ENCODE measurements at regions not wholly inside any gene's neighbourhood (a gene's known extent, or its start where the extent isn't known, plus 50 kb on each side); places are given as distances from the start of the nearest gene placed in this dataset.

DNA sequence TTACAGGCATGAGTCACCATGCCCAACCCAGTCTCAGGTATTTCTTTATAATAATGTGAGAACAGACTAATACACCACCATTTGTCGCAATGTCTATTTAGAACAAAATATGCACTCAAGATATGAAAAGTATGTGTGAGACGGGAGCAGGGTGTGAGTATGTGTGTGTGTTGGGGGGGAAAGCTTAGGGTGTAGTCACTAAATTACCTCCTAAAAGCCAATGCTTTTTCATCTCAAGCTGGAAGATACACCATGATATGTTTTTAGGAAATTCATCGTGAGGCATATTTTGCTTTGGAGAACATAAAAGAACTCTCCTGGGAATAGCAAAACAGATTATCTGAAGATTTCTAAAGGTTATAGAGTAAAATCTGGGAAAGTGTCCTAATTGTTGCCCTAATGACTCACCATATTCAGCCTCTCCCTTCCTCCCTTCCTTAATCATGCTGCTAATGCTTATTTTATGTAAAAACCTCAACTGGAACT, 262.7 kb downstream of the PDHA2 start:
- DNase-seq: no peak

DNA sequence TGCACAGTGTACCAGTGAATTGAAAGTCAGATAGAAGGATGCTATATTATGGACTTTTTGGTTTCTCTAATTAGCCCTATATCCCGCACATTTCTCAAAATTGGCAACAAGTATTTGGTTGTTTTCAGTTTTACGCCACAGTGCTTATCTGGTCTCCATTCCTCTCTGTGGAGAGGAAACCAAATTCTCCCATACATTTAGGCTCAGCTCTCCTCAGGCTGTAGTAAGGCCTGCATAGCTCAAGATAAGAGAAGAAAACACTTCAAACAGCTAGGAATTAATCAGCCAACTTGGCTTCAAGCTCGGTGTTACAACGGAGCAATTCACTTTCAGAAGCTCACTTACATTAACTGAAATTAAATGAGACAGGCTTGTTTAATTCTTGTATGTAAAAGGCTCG, 263.2 kb downstream of the PDHA2 start:
- no peak for DNase-seq

DNA sequence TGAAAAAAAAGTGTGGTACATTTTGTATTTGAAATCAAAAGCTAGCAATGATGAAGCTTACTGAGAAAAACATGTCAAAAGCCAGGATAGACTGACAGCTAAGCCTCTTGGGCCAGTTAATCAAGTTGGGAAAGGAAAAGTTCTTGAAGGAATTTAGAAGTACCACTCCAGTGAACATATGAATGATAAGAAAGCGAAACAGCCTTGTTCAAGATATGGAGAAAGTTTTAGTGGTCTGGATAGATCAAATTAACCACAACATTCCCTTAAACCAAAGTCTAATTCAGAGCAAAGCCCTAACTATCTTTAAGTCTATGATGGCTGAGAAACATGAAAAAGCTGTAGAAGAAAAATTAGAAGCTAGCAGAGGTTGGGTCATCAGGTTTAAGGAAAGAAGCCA, 268.3 kb downstream of the PDHA2 start:
- DNase-seq: no peak

DNA sequence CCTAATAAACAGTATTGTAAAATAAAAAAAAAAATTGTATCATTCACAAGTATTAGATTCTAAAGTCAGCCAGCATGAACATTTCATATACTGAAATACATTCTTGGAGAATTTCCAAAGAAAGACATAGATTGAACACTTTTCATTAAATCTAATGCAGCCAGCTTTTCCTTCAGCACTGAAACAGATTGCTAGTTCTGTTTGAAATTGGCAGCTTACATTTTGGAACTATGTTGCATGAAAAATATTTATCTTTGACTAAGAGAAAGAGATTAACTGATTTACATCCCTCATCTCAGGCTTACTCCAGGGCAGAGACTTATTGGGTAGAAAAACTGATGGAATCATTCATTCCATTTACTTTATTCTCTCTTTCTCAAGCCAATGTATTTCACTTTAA, 272.7 kb downstream of the PDHA2 start:
- no peak for DNase-seq

DNA sequence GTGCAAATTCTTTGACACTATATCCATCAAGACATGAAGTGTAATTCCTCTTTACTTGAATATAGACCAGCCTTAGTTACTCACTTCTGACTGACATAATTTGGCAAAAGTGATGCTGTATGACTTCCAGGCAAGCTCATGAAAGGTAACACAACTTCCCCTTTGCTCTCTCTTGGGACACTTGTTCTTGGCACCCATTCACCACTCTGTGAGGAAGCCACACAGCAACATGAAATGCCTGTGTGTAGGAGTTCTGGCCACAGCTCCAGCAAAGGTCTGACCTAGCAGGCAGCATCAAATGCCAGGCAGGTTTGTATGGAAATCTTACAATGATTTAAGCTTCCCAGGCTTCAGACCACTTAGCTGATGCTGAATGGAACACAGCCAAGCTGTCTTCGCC, 280.3 kb downstream of the PDHA2 start:
- DNase-seq: no peak

DNA sequence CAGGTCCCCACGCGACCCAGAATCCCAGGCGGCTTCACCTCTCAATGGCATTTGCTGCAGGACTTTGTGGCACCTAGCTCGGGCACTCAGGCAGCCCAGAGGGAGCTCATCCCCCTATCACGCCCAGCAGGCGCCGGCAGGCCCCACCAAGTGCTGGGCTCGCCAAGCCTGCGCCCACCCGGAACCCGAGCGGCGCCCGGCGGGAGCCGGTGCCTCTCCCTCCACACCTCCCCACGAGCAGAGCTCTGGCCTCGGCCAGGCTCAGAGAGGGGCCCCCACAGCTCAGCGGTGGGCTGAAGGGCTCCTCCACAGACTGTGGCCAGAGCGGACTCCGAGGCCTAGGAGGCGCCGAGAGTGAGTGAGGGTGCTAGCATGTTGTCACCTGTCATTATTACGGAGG, 286.3 kb downstream of the PDHA2 start:
- no peak for DNase-seq

DNA sequence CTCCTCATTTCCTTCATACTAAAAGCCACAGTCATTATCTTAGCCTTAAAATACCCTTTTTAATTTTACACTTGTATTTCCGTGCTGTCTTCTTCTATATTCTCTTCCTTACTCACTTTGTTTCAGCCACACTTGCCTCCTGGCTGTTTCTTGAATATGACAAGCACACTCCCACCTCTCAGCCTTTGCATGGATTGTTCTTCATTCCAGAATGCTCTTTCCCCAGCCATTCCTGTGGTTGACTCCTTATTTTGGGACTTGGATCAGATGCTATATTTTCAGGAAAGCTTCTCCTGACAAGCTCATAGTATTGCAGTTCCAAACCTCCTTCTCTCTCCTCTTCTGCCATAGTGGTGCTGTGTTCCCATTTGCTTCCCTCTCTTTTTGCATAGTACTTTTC, 291.3 kb downstream of the PDHA2 start:
- DNase-seq: no peak

DNA sequence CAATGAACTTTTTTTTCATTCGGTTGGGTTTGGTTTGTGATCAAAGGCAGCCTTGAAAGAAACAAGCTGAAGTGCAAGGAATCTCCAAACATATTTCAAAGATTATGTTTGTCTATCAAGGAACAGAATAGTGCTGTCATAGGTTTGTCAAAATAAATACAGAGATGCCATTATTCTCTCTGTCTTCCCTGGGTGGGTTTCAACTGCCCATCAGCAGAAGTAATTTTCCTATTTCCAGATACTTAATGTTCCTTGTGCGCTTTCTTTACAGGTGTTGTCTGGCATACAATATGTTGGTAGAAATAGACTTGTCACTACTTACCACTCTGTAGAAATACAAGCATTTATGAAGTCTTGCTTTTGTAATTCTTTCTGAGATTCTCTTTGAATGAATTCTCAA, 294.9 kb downstream of the PDHA2 start:
- DNase-seq: no peak

DNA sequence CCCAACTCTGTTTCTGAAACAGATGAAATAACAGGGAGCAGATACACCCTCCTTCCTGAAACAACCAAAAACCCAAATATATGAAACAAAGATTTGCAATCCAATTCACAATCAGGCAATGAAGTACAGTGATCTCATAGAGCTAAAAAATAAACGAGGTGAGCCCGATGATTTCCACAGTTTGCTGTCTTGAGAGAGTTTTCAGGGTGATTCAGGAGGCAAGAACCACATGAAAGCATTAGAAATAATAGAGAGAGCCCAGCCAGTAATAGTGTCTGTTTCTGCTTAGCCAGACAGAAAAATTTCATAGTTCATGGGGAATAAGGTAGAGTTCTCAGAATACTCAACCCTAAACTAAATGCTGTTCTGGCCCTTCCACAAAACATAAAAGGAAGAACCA, 296.2 kb downstream of the PDHA2 start:
- DNase-seq: no peak

DNA sequence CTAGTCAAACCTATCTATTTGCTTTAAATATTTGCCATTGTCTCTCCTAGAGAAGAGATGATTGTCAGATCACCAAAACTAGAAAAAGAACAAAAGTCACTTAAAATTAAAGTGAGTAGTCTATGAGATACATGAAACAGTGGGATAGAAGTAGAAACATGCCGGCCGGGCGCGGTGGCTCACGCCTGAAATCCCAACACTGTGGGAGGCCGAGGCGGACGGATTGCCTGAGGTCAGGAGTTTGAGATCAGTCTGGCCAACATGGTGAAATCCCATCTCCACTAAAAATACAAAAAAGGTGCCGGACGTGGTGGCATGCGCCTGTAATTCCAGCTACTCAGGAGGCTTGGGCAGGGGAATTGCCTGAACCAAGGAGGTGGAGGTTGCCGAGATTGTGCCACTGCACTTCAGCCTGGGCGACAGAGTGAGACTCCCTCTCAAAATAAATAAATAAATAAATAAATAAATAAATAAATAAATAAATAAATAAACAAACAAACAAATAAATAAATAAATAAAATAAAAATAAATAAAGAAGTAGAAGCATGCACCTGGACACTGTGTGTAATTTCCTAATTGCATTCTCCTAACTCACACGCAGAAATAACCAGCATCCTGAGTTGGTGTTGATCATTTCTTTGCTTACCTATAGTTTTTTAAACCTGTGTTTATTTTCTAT, 299.5 kb downstream of the PDHA2 start:
- DNase-seq: no peak

DNA sequence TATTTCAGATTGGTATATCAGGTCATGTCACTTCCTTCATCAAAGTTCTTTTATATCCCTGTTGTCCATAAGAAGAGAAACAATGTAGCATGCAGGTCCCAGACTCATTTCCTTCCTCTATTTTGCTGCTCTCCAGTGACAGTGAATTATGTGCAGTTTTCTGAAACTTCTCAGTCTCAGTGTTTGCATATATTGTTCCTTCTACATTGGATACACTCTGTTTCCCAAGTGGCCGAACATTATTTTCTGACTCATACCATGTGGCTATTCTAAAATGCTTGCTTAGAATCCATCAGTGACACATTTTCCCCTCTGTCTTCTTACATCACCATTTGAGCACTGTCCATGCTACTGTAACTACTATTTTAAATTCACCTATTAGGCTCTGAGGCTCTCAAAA, 305.7 kb downstream of the PDHA2 start:
- DNase-seq: no peak

DNA sequence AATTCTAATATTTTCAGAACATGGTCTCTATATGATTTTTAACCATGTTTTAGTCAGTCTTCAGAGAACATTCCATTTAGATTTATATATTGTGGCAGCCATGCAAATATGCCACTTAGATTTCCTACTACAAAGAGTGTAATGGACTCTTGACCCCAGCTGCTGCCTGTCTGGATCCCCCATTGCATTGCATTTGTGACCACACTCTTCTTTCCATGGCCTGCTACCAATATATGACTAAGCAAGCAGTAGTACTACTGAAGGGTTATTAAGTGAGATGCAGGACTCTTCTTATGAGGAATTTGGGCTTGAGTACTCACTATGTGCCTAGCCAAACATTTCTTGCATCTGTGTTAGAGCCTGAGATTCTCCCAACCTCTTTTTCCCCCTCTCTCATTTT, 306.8 kb downstream of the PDHA2 start:
- DNase-seq: no peak

DNA sequence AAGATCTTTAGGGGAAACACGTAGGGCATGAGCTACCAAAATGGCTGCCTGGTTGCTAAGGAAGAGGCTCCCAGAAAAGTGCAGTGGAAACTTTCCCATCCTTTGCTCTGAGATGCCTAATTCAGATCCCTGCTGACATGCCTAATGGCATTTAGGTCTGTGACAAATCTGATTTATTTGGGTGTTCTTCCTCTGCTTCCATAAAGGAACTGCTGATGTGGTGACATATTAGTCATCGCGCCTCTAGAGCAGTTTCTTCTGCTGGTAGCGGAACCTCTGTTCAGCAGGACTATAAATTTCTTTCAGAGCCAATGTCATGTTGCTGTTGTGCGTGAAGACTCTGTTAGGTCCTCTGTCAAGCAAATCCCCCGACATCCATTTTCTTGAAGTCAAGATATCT, 310.0 kb downstream of the PDHA2 start:
- no peak for DNase-seq

DNA sequence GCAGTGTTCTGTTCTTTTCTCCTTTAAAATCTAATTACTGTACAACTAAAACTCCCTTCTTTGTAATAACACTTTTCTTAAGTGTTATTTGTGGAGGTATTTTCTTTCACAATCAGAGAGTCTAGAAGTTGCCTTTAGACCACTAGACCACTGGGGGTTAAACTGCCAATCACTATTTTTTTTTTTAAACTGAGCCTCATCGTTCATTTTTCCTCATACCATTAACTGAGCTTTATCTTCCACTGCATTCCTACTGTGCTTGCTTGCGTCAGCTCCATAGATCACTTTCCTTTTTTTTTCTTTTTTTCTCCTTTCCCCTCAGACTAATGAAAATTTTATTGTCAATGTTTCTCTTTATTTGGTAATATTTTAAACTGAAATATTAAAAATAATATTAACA, 310.6 kb downstream of the PDHA2 start:
- no peak for DNase-seq

DNA sequence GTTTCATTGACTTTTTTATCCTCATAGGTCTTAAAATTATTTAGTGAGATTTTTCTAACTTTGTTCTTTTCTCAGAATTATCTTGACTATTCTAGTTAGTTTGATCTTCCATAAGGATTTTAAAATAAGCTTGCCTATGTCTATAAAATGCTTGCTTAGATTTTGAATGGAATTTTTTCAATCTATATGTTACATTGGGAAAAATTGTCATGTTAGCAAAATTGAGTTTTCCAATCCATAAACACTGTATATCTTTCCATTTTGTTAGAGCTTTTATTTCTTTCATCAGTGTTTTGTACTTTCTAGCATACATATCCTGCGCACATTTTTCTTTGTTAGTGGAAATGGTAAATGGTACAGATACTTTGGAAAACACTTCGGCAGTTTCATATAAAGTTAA, 312.9 kb downstream of the PDHA2 start:
- DNase-seq: no peak

DNA sequence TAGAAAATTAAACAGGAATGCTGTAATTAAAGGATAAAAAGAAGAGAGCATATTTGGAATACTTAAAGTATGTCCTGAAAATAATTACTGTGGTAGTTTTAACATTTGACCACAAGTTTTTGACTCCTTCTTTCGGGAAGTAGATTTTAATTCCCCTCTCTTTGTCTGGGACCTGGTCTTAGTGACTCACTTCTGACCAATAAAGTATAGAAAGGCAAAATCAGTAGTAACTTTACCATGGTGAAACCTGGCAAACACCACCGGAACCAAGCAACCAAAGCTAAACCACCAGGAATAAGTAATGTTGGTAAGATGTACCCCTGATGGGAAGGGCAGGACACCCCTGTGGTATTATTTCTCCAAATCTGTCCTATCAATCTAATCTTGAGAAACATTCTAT, 314.8 kb downstream of the PDHA2 start:
- DNase-seq: no peak

DNA sequence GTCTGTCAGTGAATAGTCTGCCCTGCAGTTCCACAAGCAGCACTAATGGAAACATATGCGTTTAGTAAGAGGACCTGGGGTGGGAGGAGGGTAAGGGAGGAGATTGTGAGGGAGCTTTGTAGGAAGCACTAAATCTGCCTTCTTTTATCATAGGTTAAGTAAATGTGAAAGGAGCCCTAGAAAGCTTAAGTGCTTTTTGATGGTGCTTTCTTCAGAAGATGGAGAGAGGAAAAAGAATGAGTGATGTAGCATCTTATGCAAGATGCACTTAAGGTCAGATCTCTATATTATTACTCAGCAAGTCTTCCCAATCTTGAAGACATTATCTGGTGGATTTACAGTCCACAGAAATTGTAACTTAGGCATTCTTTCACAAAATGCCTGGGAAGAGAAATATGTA, 322.7 kb downstream of the PDHA2 start:
- DNase-seq: no peak

DNA sequence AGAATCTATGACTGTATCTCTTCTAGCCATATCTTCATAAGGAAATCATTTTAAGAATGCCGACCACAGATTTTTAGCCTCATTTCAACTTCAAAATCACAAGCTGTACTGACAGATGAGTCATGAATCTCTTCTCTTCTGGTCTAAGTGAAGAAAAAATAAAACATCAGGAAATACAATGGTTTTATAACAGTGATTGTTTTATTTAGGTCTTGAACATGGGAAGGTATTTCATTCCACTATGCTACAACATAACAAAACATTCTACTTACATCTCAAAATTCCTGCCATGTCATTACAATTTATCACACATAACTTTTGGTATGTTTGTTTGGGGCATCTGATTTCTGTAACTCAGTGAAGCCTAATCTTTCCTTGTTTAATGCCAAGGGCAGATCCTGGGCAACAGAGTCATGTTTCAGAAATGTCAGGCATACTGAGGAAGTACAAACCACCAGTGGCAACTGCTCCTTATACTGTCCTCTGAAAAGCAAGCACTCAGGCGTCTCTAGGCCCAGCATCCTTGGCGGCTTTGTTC, 325.0 kb downstream of the PDHA2 start:
- DNase-seq: no peak

DNA sequence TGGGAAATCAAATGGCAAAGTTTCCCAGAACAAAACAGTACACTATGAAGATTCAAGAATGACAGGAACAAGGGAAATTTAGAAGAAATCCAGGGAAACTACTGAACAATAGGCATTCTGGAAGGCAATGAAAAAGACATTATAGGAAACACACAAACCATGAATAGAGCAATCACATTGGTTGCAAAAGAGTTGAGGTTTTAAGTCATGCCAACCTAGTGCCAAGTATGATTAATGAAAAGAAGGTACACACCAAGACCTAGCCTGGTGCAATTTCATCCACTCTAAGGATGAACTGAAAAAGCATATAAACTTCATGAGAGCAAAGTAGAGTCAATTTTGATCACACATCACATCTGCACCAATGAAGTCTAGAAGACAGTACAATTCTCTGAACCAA, 326.9 kb downstream of the PDHA2 start:
- no peak for DNase-seq

DNA sequence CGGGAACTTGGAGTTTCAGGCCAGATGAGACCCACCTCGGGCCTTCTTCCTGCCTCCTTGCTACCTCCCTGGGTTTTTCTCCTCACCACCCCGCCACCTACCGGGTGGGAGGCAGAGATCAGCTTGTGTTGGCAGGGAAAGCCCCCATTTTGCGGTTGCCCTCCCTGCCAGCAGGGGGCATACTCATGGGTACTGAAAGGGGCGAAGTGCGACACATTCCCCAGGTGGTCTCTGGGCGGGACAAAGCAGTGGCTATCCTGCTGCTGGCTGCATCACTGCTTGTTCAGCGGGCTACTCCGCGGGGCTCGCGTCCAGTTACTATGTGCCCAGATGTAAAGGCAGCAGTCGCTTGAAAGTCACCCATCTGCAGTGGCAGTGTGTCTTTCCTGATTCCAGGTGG, 330.3 kb downstream of the PDHA2 start:
- DNase-seq: peak in 1 of 2 experiments; percentile 14

DNA sequence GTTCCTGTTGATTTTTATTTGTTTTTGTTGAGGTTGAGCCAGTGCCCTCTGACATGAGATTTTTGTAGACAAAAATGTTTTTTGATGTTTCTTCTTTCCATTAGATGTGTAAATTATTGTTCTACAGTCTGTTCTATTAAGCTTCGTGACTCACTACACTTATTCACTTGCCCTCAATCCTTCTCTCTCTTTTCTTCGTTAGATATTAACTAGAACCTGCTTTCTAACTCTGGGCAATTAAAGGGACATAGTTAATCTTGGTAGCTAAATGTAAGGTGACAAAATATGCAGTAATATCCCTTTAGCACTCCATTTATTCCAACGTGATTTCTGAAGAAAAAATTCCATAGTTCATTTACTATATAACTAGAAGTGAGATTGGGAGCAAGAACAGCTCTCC, 333.9 kb downstream of the PDHA2 start:
- no peak for DNase-seq

DNA sequence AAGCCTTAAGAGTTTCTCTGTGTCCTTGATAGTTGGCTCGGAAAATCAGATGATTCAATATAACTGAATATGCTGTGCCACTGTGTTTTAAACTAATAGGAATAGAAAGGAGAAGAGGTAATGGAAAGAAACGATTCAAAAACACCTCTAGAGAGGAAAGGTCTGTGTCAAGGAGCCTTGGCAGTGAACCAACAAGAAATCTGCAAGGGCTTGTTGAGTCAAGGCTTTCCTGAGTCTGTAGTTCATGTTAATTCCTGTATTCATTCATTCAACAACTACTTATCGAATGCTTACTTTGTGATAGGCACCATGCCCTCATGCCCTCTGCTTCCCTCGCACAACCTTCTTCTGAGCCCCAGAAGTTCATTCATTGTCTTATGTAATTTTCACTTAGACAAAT, 336.0 kb downstream of the PDHA2 start:
- no peak for DNase-seq

DNA sequence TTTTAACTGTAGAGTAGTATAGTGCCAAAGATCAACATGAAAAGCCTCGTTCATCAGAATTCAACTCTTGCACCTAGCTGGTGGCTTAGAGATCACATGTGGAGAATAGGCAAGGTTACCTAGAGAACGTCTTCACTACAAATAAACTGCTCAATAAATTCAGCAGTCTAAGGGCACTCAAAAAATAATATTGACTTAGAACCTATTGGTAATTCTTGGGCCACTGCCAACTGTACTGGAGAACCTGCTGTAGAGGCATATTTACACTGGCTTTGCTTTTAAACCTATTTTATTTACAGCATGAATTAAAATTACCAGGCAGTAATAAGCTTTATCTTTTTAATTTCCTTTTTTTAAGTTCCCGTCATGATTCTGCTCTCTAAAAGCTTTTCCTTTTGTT, 343.7 kb downstream of the PDHA2 start:
- no peak for DNase-seq

DNA sequence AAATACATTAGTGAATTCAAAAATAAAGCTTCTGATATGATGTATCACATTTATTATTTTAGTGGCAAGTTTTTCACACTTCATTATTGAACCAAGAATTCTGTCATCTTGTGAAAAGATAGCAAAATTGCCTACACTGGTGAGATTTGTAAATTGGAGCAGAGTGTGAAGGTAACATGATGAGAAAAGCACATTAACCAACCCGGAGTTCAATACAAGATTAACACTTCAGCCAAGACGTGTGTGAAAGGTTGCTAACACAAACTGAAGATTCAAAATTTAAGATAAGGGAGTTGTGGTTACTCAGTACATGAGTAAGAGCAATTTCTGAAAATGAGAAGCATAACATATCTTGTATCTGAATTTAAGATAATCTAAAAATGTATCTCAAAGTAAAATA, 346.7 kb downstream of the PDHA2 start:
- DNase-seq: no peak

DNA sequence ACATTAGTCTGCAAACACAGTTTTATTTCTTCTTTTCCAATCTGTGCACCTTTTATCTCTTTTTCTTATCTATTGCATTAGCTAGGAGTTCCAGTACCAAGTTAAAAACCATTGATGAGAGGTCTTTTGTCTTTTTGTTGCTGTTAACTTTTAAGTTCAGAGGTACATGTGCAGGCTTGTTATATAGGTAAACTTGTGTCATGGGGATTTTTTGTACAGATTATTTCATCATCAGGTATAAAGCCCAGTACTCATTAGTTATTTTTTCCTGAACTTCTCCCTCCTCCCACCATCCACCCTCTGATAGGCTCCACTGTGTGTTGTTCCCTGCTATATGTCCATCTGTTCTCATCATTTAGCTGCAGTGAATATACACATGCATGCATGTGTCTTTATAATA, 349.9 kb downstream of the PDHA2 start:
- DNase-seq: no peak

All from activated T-cell treated with anti-CD3 and anti-CD28 coated beads, Interleukin-2, amount 50 U/mL, for 48 hours (primary cell).